Thyroid gland (tissue), 4 donors: ENCODE measurements at regions not wholly inside any gene's neighbourhood (a gene's known extent, or its start where the extent isn't known, plus 50 kb on each side); places are given as distances from the start of the nearest gene placed in this dataset.

Experiments used
- POLR2A ChIP-seq, 2 donors: fragments of 450-650 bp; IDR thresholded peaks; one replicate each; pipeline ENCODE4 v1.6.1; 2017; ENCODE audit warnings: antibody characterized with exemption in 2 of 2, mild to moderate bottlenecking in 2 of 2, moderate library complexity in 1 of 2
- TF ChIP-seq, protein P1 (sequence below), 6 experiments: fragments of 200-600 bp in 3 of 6; fragments of 450-650 bp in 3 of 6; sonication (generic) in 3 of 6; IDR thresholded peaks; one replicate each; pipeline ENCODE4 v1.5.1; 2016 to 2019; ENCODE audit warnings: antibody characterized with exemption in 6 of 6, mild to moderate bottlenecking in 2 of 6, inconsistent platforms in 1 of 6, moderate library complexity in 1 of 6

GRCh38 chr3:72401005-72401545, 447.2 kb downstream of the SHQ1 start:
- TF ChIP-seq, protein P1, sequence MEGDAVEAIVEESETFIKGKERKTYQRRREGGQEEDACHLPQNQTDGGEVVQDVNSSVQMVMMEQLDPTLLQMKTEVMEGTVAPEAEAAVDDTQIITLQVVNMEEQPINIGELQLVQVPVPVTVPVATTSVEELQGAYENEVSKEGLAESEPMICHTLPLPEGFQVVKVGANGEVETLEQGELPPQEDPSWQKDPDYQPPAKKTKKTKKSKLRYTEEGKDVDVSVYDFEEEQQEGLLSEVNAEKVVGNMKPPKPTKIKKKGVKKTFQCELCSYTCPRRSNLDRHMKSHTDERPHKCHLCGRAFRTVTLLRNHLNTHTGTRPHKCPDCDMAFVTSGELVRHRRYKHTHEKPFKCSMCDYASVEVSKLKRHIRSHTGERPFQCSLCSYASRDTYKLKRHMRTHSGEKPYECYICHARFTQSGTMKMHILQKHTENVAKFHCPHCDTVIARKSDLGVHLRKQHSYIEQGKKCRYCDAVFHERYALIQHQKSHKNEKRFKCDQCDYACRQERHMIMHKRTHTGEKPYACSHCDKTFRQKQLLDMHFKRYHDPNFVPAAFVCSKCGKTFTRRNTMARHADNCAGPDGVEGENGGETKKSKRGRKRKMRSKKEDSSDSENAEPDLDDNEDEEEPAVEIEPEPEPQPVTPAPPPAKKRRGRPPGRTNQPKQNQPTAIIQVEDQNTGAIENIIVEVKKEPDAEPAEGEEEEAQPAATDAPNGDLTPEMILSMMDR (IDR thresholded peaks at IDR 0.05) = no peak
- TF ChIP-seq POLR2A (IDR thresholded peaks at IDR 0.05) = no peak
